HG03159 (cell line): ENCODE measurements at regions not wholly inside any gene's neighbourhood (a gene's known extent, or its start where the extent isn't known, plus 50 kb on each side); places are given as distances from the start of the nearest gene placed in this dataset.

ENCODE experiments used
- ATAC-seq: cut with Tn5 transposase; IDR thresholded peaks from one replicate; pipeline ENCODE4 v1.9.1; 2021; ENCODE audit warnings: mild to moderate bottlenecking, moderate library complexity; ENCODE audit not compliant: unreplicated experiment

GRCh38 chr12:97404543-97404942 lies 58.1 kb upstream of the RMST start:
- ATAC-seq, result peak; percentile 94

GRCh38 chr12:97408363-97408762 lies 54.2 kb upstream of the RMST start:
- no peak for ATAC-seq

- no peak for ATAC-seq
These were observed 51.3 kb upstream of the RMST start for GRCh38 chr12:97411341-97411740.
